ENCODE measurements at regions not wholly inside any gene's neighbourhood (a gene's known extent, or its start where the extent isn't known, plus 50 kb on each side); places are given as distances from the start of the nearest gene placed in this dataset.

GRCh38 chr4:14620567-14621141 lies 381.6 kb upstream of the CPEB2 start:
- DNase-seq (ENCODE audit: low read depth in 3 of 3): no peak

GRCh38 chr4:14621731-14622463 lies 380.4 kb upstream of the CPEB2 start:
- DNase-seq (ENCODE audit: low read depth in 3 of 3): no peak

- DNase-seq (ENCODE audit: low read depth in 3 of 3): no peak
These were observed 375.2 kb upstream of the CPEB2 start for GRCh38 chr4:14627038-14627437.

- DNase-seq (ENCODE audit: low read depth in 3 of 3): no peak
These were observed 370.4 kb upstream of the CPEB2 start for GRCh38 chr4:14631806-14632440.

- no peak for DNase-seq (ENCODE audit: low read depth in 3 of 3)
These were observed 365.7 kb upstream of the CPEB2 start for GRCh38 chr4:14636563-14636962.

- DNase-seq (ENCODE audit: low read depth in 3 of 3): no peak
These were observed 361.8 kb upstream of the CPEB2 start for GRCh38 chr4:14640476-14640875.

- no peak for DNase-seq (ENCODE audit: low read depth in 3 of 3)
These were observed 360.4 kb upstream of the CPEB2 start for GRCh38 chr4:14641871-14642270.

- no peak for DNase-seq (ENCODE audit: low read depth in 3 of 3)
These were observed 357.6 kb upstream of the CPEB2 start for GRCh38 chr4:14644580-14645282.

- DNase-seq (ENCODE audit: low read depth in 3 of 3): no peak
These were observed 355.4 kb upstream of the CPEB2 start for GRCh38 chr4:14646831-14647230.

GRCh38 chr4:14650127-14650526 lies 352.2 kb upstream of the CPEB2 start:
- no peak for DNase-seq (ENCODE audit: low read depth in 3 of 3)

- DNase-seq (ENCODE audit: low read depth in 3 of 3): no peak
These were observed 349.8 kb upstream of the CPEB2 start for GRCh38 chr4:14652522-14652921.

- no peak for DNase-seq (ENCODE audit: low read depth in 3 of 3)
These were observed 348.9 kb upstream of the CPEB2 start for GRCh38 chr4:14653338-14653737.

GRCh38 chr4:14659286-14659685 lies 343.0 kb upstream of the CPEB2 start:
- DNase-seq (ENCODE audit: low read depth in 3 of 3): no peak

- no peak for DNase-seq (ENCODE audit: low read depth in 3 of 3)
These were observed 334.6 kb upstream of the CPEB2 start for GRCh38 chr4:14667624-14668151.

- no peak for DNase-seq (ENCODE audit: low read depth in 3 of 3)
These were observed 334.0 kb upstream of the CPEB2 start for GRCh38 chr4:14668296-14668695.

GRCh38 chr4:14669371-14669770 lies 332.9 kb upstream of the CPEB2 start:
- no peak for DNase-seq (ENCODE audit: low read depth in 3 of 3)

- DNase-seq (ENCODE audit: low read depth in 3 of 3): no peak
These were observed 331.1 kb upstream of the CPEB2 start for GRCh38 chr4:14671146-14671545.

GRCh38 chr4:14675279-14675985 lies 326.8 kb upstream of the CPEB2 start:
- DNase-seq (ENCODE audit: low read depth in 3 of 3): no peak

- DNase-seq (ENCODE audit: low read depth in 3 of 3): no peak
These were observed 322.4 kb upstream of the CPEB2 start for GRCh38 chr4:14679906-14680305.

- no peak for DNase-seq (ENCODE audit: low read depth in 3 of 3)
These were observed 321.0 kb upstream of the CPEB2 start for GRCh38 chr4:14681330-14681729.

- DNase-seq (ENCODE audit: low read depth in 3 of 3): no peak
These were observed 308.6 kb upstream of the CPEB2 start for GRCh38 chr4:14693728-14694127.

All from stimulated activated CD4-positive, alpha-beta T cell treated with anti-CD3 and anti-CD28 coated beads, TNF-alpha, amount 100 ng/mL, for 24 hours (primary cell).